Osteoblast (primary cell): ENCODE measurements at regions not wholly inside any gene's neighbourhood (a gene's known extent, or its start where the extent isn't known, plus 50 kb on each side); places are given as distances from the start of the nearest gene placed in this dataset.

Experiments used
- DNase-seq: peaks from one replicate; pipeline ENCODE4 v3.0.0; 2011; ENCODE audit warnings: low spot score, mixed read lengths; ENCODE audit not compliant: insufficient read length; ENCODE audit errors: missing footprints
- H2AFZ ChIP-seq: 2 replicates; pipeline ENCODE4 v1.6.0; 2011; ENCODE audit warnings: mild to moderate bottlenecking, low read length
- H3K27ac ChIP-seq: 2 replicates; pipeline ENCODE4 v1.5.1; 2011; ENCODE audit warnings: mild to moderate bottlenecking, low read depth, low read length, moderate library complexity
- H3K27me3 ChIP-seq: 2 replicates; pipeline ENCODE4 v1.6.0; 2012; ENCODE audit warnings: mild to moderate bottlenecking, control low read depth, inconsistent platforms, low read length, moderate library complexity; ENCODE audit not compliant: insufficient read depth
- H3K36me3 ChIP-seq: 2 replicates; pipeline ENCODE4 v1.5.1; 2011; ENCODE audit warnings: mild to moderate bottlenecking, low read length, control low read depth, moderate library complexity; ENCODE audit not compliant: insufficient read depth
- H3K4me1 ChIP-seq: 2 replicates; pipeline ENCODE4 v1.5.1; 2011; ENCODE audit warnings: mild to moderate bottlenecking, low read length, control low read depth, moderate library complexity; ENCODE audit not compliant: insufficient read depth
- H3K4me2 ChIP-seq: 2 replicates; pipeline ENCODE4 v1.6.0; 2011; ENCODE audit warnings: mild to moderate bottlenecking, low read length; ENCODE audit not compliant: insufficient read depth
- H3K4me3 ChIP-seq: fragments of 200-600 bp; sonication (generic); 3 replicates; pipeline ENCODE4 v1.5.1; 2012; ENCODE audit warnings: mild to moderate bottlenecking, low read length, inconsistent platforms; ENCODE audit not compliant: insufficient read depth
- H3K79me2 ChIP-seq: 2 replicates; pipeline ENCODE4 v1.6.0; 2012; ENCODE audit warnings: mild to moderate bottlenecking, low read length, control low read depth, inconsistent platforms; ENCODE audit not compliant: insufficient read depth
- H3K9me3 ChIP-seq: 2 replicates; pipeline ENCODE4 v1.5.1; 2011; ENCODE audit warnings: low read depth, low read length, control low read depth
- H4K20me1 ChIP-seq: 2 replicates; pipeline ENCODE4 v1.6.0; 2012; ENCODE audit warnings: mild to moderate bottlenecking, low read length, control low read depth; ENCODE audit not compliant: insufficient read depth
- CTCF ChIP-seq: IDR thresholded peaks from 2 replicates; pipeline ENCODE4 v1.5.1; 2011; ENCODE audit warnings: mild to moderate bottlenecking, low read depth, low read length, moderate library complexity; ENCODE audit errors: extremely low read depth

DNA sequence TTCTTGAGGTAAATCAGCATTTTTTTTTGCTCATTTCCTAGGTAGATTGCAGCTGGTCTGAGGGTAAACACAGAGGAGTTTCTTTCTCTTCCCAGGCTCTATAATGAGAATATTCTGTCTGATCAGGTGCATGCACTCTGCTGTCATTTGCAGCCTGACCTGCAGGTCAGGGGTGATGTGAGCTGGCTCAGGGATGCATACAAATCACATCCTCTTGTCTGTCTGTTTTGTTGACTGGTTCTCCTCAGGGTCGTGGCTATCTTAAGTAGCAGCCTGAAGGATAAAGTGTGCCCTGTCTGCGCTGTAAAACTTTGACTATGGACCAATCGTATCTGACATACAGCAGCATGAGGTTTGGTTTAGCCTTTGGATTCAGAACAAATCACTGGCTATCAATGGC, 183.4 kb upstream of the POU3F2 start:
- Histone ChIP-seq H3K27me3 (no peaks in the 10 kb centered on the region), H3K4me3 (no peak overlapping the region), H3K36me3 (no peaks in the 10 kb centered on the region), H3K9me3 (no peaks in the 10 kb centered on the region), H3K4me2 (no peak overlapping the region), H3K4me1 (no peaks in the 10 kb centered on the region), H3K79me2 (no peaks in the 10 kb centered on the region), H4K20me1 (no peaks in the 10 kb centered on the region), H2AFZ (no peak overlapping the region), H3K27ac (no peak overlapping the region)
- TF ChIP-seq CTCF, result no peak
- no peak for DNase-seq

DNA sequence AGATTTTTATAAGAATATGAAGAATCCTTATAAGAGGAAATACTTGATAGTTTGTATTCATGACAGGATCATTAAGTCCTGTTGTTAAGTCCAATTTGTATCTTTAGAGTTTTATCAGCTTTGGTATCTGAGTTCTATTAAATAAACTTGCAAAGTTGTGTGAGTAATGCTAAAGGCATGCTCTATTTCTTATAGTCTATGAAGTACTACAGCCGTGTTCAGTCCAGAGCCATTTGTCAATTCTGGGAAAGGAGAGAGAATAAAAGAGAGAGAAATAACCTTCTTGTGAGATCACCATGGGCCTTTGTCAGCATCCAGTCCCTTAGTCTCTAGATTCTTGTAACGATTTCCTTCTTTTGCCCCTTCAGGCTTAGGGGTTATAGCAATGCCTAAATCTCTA, 181.2 kb upstream of the POU3F2 start:
- no peak for TF ChIP-seq CTCF
- Histone ChIP-seq H4K20me1 (no peaks in the 10 kb centered on the region), H3K27ac (no peak overlapping the region), H3K79me2 (no peaks in the 10 kb centered on the region), H3K4me1 (no peaks in the 10 kb centered on the region), H2AFZ (no peak overlapping the region), H3K36me3 (no peaks in the 10 kb centered on the region), H3K9me3 (no peaks in the 10 kb centered on the region), H3K4me2 (no peak overlapping the region), H3K27me3 (no peaks in the 10 kb centered on the region), H3K4me3 (no peak overlapping the region)
- no peak for DNase-seq

DNA sequence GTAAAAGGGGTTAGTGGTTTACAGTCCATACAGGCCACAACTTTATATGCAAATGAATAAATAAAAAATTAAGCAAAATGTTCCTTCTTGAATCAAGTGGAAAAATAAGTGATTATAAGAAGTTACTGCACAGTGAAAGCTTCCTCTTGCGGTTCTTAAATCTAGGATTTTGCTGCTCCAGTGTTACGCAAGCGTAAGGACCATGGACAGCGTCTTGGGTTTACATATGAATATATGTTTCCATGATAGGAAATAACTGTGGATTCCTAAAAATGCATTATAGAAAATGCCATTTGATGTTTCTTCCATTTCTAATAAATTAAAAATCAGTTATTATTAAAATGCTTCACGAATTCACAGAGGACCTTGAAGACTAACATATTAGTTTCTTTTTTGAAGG, 176.6 kb upstream of the POU3F2 start:
- Histone ChIP-seq H3K9me3 (no peaks in the 10 kb centered on the region), H3K4me1 (no peaks in the 10 kb centered on the region), H2AFZ (no peak overlapping the region), H4K20me1 (no peaks in the 10 kb centered on the region), H3K27me3 (no peaks in the 10 kb centered on the region), H3K4me3 (no peak overlapping the region), H3K27ac (no peak overlapping the region), H3K79me2 (no peaks in the 10 kb centered on the region), H3K36me3 (no peaks in the 10 kb centered on the region), H3K4me2 (no peak overlapping the region)
- no peak for DNase-seq
- TF ChIP-seq CTCF, result no peak

DNA sequence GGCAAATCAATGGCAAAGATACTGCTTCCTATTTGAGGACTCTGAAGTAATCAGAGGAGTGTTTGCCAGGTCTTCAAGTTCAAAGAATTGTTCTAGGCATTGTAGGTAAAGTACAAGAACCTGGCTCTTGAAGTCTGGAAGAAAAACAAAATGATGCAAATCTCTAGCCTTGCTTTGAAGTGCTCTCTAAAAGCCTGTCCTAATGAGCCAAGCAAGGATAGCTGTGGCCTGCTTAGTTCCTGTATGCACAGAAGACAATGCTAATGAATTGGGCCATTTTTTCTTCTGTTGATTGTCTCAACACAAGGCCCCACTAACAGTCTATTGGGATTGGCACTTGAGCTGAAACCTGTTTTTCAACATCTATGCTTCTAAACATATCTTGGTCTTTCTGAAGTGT, 165.0 kb upstream of the POU3F2 start:
- H3K4me2 ChIP-seq, result no peak overlapping the region
- no peak overlapping the region for H3K27ac ChIP-seq
- H3K9me3 ChIP-seq, result no peaks in the 10 kb centered on the region
- H3K4me1 ChIP-seq, result no peaks in the 10 kb centered on the region
- H3K4me3 ChIP-seq, result no peak overlapping the region
- DNase-seq, result no peak
- no peaks in the 10 kb centered on the region for H3K36me3 ChIP-seq
- H4K20me1 ChIP-seq, result no peaks in the 10 kb centered on the region
- H3K27me3 ChIP-seq, result no peaks in the 10 kb centered on the region
- no peak overlapping the region for H2AFZ ChIP-seq
- H3K79me2 ChIP-seq, result no peaks in the 10 kb centered on the region
- no peak for TF ChIP-seq CTCF
